NOMO-1 (cell line): ENCODE measurements at regions not wholly inside any gene's neighbourhood (a gene's known extent, or its start where the extent isn't known, plus 50 kb on each side); places are given as distances from the start of the nearest gene placed in this dataset.

Experiments
- DNase-seq, 2 experiments: peaks; one replicate each; lab custom pipeline; 2025; ENCODE audit not compliant: unreplicated experiment in 2 of 2; lab: John Stamatoyannopoulos, UW

- no peak for DNase-seq
Measured at GRCh38 chr13:40271271-40271885, 395.1 kb downstream of the FOXO1 start.

- no peak for DNase-seq
Measured at GRCh38 chr13:40271931-40272775, 394.3 kb downstream of the FOXO1 start.

GRCh38 chr13:40272776-40273139, 393.7 kb downstream of the FOXO1 start:
- no peak for DNase-seq

GRCh38 chr13:40273253-40274025, 393.0 kb downstream of the FOXO1 start:
- DNase-seq = no peak

- DNase-seq = no peak
Measured at GRCh38 chr13:40274103-40274502, 392.3 kb downstream of the FOXO1 start.

GRCh38 chr13:40275155-40275554, 391.3 kb downstream of the FOXO1 start:
- DNase-seq = no peak

GRCh38 chr13:40275636-40276035, 390.8 kb downstream of the FOXO1 start:
- DNase-seq = no peak

- no peak for DNase-seq
Measured at GRCh38 chr13:40283666-40284065, 382.8 kb downstream of the FOXO1 start.

GRCh38 chr13:40285634-40286033, 380.8 kb downstream of the FOXO1 start:
- no peak for DNase-seq

- no peak for DNase-seq
Measured at GRCh38 chr13:40287428-40287827, 379.0 kb downstream of the FOXO1 start.

GRCh38 chr13:40288259-40288658, 378.2 kb downstream of the FOXO1 start:
- no peak for DNase-seq

GRCh38 chr13:40290758-40291157, 375.7 kb downstream of the FOXO1 start:
- DNase-seq = no peak

GRCh38 chr13:40292108-40292507, 374.3 kb downstream of the FOXO1 start:
- no peak for DNase-seq

- no peak for DNase-seq
Measured at GRCh38 chr13:40292536-40292935, 373.9 kb downstream of the FOXO1 start.

GRCh38 chr13:40302351-40302750, 364.1 kb downstream of the FOXO1 start:
- DNase-seq = no peak

- no peak for DNase-seq
Measured at GRCh38 chr13:40304391-40304790, 362.1 kb downstream of the FOXO1 start.

- no peak for DNase-seq
Measured at GRCh38 chr13:40306817-40307216, 359.6 kb downstream of the FOXO1 start.

GRCh38 chr13:40309881-40310280, 356.6 kb downstream of the FOXO1 start:
- no peak for DNase-seq

GRCh38 chr13:40311356-40312101, 354.9 kb downstream of the FOXO1 start:
- DNase-seq = no peak

GRCh38 chr13:40313269-40314200, 352.9 kb downstream of the FOXO1 start:
- DNase-seq = no peak
